DOHH2 (cell line): ENCODE measurements at regions not wholly inside any gene's neighbourhood (a gene's known extent, or its start where the extent isn't known, plus 50 kb on each side); places are given as distances from the start of the nearest gene placed in this dataset.

Experiments used
- H3F3A ChIP-seq: fragments of 200-600 bp; sonication (generic), shearing (Covaris generic); 2 replicates; pipeline ENCODE4 v1.6.0; 2016; ENCODE audit warnings: antibody characterized with exemption, mild to moderate bottlenecking; ENCODE audit not compliant: control insufficient read depth, insufficient read depth
- H3K27ac ChIP-seq: fragments of 200-600 bp; sonication (generic); 2 replicates; pipeline ENCODE4 v1.5.1; 2014; ENCODE audit warnings: low read depth, mild to moderate bottlenecking, low read length, moderate library complexity
- H3K27me3 ChIP-seq: fragments of 200-600 bp; sonication (generic); 2 replicates; pipeline ENCODE4 v1.6.1; 2014; ENCODE audit warnings: mild to moderate bottlenecking, low read length, mixed read lengths; ENCODE audit not compliant: control insufficient read depth
- H3K36me3 ChIP-seq: fragments of 200-600 bp; sonication (generic); 2 replicates; pipeline ENCODE4 v1.6.1; 2014; ENCODE audit warnings: mild to moderate bottlenecking, low read length, moderate library complexity, mixed read lengths; ENCODE audit not compliant: control insufficient read depth
- H3K4me1 ChIP-seq: fragments of 200-600 bp; sonication (generic); 2 replicates; pipeline ENCODE4 v1.6.1; 2014; ENCODE audit warnings: mild to moderate bottlenecking, low read length, mixed read lengths; ENCODE audit not compliant: control insufficient read depth
- H3K4me2 ChIP-seq: fragments of 200-600 bp; sonication (generic); 2 replicates; pipeline ENCODE4 v1.6.0; 2014; ENCODE audit warnings: mild to moderate bottlenecking, low read length, moderate library complexity
- H3K4me3 ChIP-seq: fragments of 200-600 bp; sonication (generic); 2 replicates; pipeline ENCODE4 v1.5.1; 2014; ENCODE audit warnings: mild to moderate bottlenecking, low read length, mixed read lengths
- H3K79me2 ChIP-seq: fragments of 200-600 bp; sonication (generic); 2 replicates; pipeline ENCODE4 v1.6.1; 2014; ENCODE audit warnings: mild to moderate bottlenecking, low read length, mixed read lengths; ENCODE audit not compliant: control insufficient read depth
- H3K9me2 ChIP-seq: fragments of 200-600 bp; sonication (generic); replicated peaks from 2 replicates; pipeline ENCODE4 v1.6.1; 2014; ENCODE audit warnings: mild to moderate bottlenecking, low read length, mixed read lengths; ENCODE audit not compliant: control insufficient read depth
- H3K9me3 ChIP-seq: fragments of 200-600 bp; sonication (generic); 2 replicates; pipeline ENCODE4 v1.6.1; 2014; ENCODE audit warnings: antibody characterized with exemption, low read length, mixed read lengths; ENCODE audit not compliant: control insufficient read depth, insufficient read depth
- H4K20me1 ChIP-seq: fragments of 200-600 bp; sonication (generic); 2 replicates; pipeline ENCODE4 v1.6.0; 2014; ENCODE audit warnings: low read depth, mild to moderate bottlenecking, antibody characterized with exemption, low read length, moderate library complexity; ENCODE audit not compliant: control insufficient read depth, insufficient read depth
- CTCF ChIP-seq: fragments of 200-600 bp; sonication (generic); IDR thresholded peaks from one replicate; pipeline ENCODE4 v1.5.1; 2014; ENCODE audit warnings: antibody characterized with exemption, mild to moderate bottlenecking, low read depth, low read length; ENCODE audit not compliant: poor library complexity, severe bottlenecking
- EZH2phosphoT487 ChIP-seq: fragments of 200-600 bp; sonication (generic); IDR thresholded peaks from 2 replicates; pipeline ENCODE4 v1.6.1; 2017; ENCODE audit warnings: borderline replicate concordance, mild to moderate bottlenecking, antibody characterized with exemption, low read length, moderate library complexity, mixed read lengths

GRCh38 chr1:198455966-198456365, 84.5 kb downstream of the ATP6V1G3 start:
- H3K27ac ChIP-seq: no peak overlapping the region
- no peaks in the 10 kb centered on the region for H3K36me3 ChIP-seq
- H3K4me3 ChIP-seq: no peak overlapping the region
- TF ChIP-seq CTCF (no peak), EZH2phosphoT487 (no peak)
- no peaks in the 10 kb centered on the region for H3F3A ChIP-seq
- no peaks in the 10 kb centered on the region for H3K9me2 ChIP-seq
- H4K20me1 ChIP-seq: no peaks in the 10 kb centered on the region
- no peaks in the 10 kb centered on the region for H3K79me2 ChIP-seq
- H3K27me3 ChIP-seq: no peaks in the 10 kb centered on the region
- no peaks in the 10 kb centered on the region for H3K9me3 ChIP-seq
- no peak overlapping the region for H3K4me2 ChIP-seq
- H3K4me1 ChIP-seq: no peaks in the 10 kb centered on the region

- no peaks in the 10 kb centered on the region for H3K36me3 ChIP-seq
- no peaks in the 10 kb centered on the region for H3F3A ChIP-seq
- H3K4me3 ChIP-seq: no peak overlapping the region
- H3K79me2 ChIP-seq: no peaks in the 10 kb centered on the region
- no peaks in the 10 kb centered on the region for H3K4me1 ChIP-seq
- no peaks in the 10 kb centered on the region for H3K27me3 ChIP-seq
- no peak overlapping the region for H3K4me2 ChIP-seq
- H4K20me1 ChIP-seq: no peaks in the 10 kb centered on the region
- no peaks in the 10 kb centered on the region for H3K9me2 ChIP-seq
- no peaks in the 10 kb centered on the region for H3K9me3 ChIP-seq
- H3K27ac ChIP-seq: no peak overlapping the region
- TF ChIP-seq CTCF: no peak
- TF ChIP-seq EZH2phosphoT487: no peak
Observed at GRCh38 chr1:198449727-198450433, 90.6 kb downstream of the ATP6V1G3 start.

GRCh38 chr1:198449261-198449660, 91.2 kb downstream of the ATP6V1G3 start:
- no peak for TF ChIP-seq CTCF
- TF ChIP-seq EZH2phosphoT487: no peak
- Histone ChIP-seq H3K79me2 (no peaks in the 10 kb centered on the region), H3K27ac (no peak overlapping the region), H3K9me2 (no peaks in the 10 kb centered on the region), H3F3A (no peaks in the 10 kb centered on the region), H3K4me1 (no peaks in the 10 kb centered on the region), H3K27me3 (no peaks in the 10 kb centered on the region), H3K4me2 (no peak overlapping the region), H3K4me3 (no peak overlapping the region), H3K9me3 (no peaks in the 10 kb centered on the region), H3K36me3 (no peaks in the 10 kb centered on the region), H4K20me1 (no peaks in the 10 kb centered on the region)
